BJ (cell line): ENCODE measurements at regions not wholly inside any gene's neighbourhood (a gene's known extent, or its start where the extent isn't known, plus 50 kb on each side); places are given as distances from the start of the nearest gene placed in this dataset.
"Not testable (repeated sequence)": the region's sequence is repeated elsewhere in the genome, so short reads cannot be mapped to it uniquely, and the experiment has no call there.

Experiments used
- CTCF ChIA-PET: fragments of 350-600 bp; formaldehyde crosslinking; extraction: SDS; loops from one replicate; lab custom pipeline; 2021; ENCODE audit warnings: antibody characterized with exemption, inconsistent platforms; lab: Yijun Ruan, JAX
- POLR2A ChIA-PET: fragments of 300-600 bp; sonication (Branson Sonifier 250); formaldehyde crosslinking; extraction: SDS; loops from one replicate; lab custom pipeline; 2021; ENCODE audit warnings: antibody characterized with exemption; lab: Charles Lee
- DNase-seq: peaks from one replicate; pipeline ENCODE4 v3.0.0-alpha.2; 2011; ENCODE audit warnings: low read depth
- H3K27me3 ChIP-seq: 2 replicates; pipeline ENCODE4 v1.6.0; 2011; ENCODE audit warnings: low read length; ENCODE audit not compliant: control insufficient read depth, insufficient read depth
- H3K36me3 ChIP-seq: 2 replicates; pipeline ENCODE4 v1.5.1; 2011; ENCODE audit warnings: low read length; ENCODE audit not compliant: control insufficient read depth, insufficient read depth
- H3K4me3 ChIP-seq: 2 replicates; pipeline ENCODE4 v1.5.1; 2011; ENCODE audit warnings: low read depth, mild to moderate bottlenecking, control low read depth, low read length
- TF ChIP-seq, protein P1 (sequence below): IDR thresholded peaks from 2 replicates; pipeline ENCODE4 v1.5.1; 2011; ENCODE audit warnings: low read depth, mild to moderate bottlenecking, control low read depth, inconsistent platforms, low read length, moderate library complexity; ENCODE audit not compliant: insufficient read depth

DNA sequence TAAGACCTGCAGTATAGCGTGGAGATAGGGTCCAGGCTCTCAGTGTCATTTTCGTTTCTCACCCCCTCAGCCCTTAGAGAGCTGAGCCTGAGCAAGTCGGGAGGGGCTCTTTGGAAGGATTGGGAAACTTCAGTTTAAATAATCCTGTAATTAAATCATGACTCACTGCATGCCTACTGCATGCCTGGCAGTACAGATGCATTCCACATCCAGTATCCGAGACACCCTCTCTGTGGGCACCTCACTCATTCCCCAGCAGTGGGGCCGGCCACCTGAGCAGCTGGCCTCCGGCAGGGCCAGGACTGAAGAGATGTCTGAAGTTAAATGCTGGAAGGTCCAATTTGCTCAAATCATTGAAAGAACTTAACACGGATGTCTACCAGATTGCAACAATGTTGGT is 316.6 kb downstream of the THBS2 start:
- H3K36me3 ChIP-seq: no peaks in the 10 kb centered on the region
- TF ChIP-seq, protein P1, sequence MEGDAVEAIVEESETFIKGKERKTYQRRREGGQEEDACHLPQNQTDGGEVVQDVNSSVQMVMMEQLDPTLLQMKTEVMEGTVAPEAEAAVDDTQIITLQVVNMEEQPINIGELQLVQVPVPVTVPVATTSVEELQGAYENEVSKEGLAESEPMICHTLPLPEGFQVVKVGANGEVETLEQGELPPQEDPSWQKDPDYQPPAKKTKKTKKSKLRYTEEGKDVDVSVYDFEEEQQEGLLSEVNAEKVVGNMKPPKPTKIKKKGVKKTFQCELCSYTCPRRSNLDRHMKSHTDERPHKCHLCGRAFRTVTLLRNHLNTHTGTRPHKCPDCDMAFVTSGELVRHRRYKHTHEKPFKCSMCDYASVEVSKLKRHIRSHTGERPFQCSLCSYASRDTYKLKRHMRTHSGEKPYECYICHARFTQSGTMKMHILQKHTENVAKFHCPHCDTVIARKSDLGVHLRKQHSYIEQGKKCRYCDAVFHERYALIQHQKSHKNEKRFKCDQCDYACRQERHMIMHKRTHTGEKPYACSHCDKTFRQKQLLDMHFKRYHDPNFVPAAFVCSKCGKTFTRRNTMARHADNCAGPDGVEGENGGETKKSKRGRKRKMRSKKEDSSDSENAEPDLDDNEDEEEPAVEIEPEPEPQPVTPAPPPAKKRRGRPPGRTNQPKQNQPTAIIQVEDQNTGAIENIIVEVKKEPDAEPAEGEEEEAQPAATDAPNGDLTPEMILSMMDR: no peak
- POLR2A ChIA-PET: no interaction called here
- CTCF ChIA-PET: interaction anchor here (1.5 kb wide), 1 partner anchor 20 kb away, joined by 4 read pairs; no protein-coding TSS in a partner anchor
- 0 out of 2 replicates have a peak, but pooled peaks cover 1% of the 10 kb centered on the region for H3K27me3 ChIP-seq
- H3K4me3 ChIP-seq: no peak overlapping the region
- no peak for DNase-seq

- Histone ChIP-seq H3K27me3 (0 out of 2 replicates have a peak, but pooled peaks cover 1% of the 10 kb centered on the region), H3K36me3 (no peaks in the 10 kb centered on the region), H3K4me3 (no peak overlapping the region)
- TF ChIP-seq, protein P1: no peak
- DNase-seq: no peak
- CTCF ChIA-PET: interaction anchor here (1.5 kb wide), 1 partner anchor 22 kb away, joined by 4 read pairs; no protein-coding TSS in a partner anchor
- POLR2A ChIA-PET: no interaction called here
These were observed 318.0 kb downstream of the THBS2 start for GRCh38 chr6:168935628-168936010.

DNA sequence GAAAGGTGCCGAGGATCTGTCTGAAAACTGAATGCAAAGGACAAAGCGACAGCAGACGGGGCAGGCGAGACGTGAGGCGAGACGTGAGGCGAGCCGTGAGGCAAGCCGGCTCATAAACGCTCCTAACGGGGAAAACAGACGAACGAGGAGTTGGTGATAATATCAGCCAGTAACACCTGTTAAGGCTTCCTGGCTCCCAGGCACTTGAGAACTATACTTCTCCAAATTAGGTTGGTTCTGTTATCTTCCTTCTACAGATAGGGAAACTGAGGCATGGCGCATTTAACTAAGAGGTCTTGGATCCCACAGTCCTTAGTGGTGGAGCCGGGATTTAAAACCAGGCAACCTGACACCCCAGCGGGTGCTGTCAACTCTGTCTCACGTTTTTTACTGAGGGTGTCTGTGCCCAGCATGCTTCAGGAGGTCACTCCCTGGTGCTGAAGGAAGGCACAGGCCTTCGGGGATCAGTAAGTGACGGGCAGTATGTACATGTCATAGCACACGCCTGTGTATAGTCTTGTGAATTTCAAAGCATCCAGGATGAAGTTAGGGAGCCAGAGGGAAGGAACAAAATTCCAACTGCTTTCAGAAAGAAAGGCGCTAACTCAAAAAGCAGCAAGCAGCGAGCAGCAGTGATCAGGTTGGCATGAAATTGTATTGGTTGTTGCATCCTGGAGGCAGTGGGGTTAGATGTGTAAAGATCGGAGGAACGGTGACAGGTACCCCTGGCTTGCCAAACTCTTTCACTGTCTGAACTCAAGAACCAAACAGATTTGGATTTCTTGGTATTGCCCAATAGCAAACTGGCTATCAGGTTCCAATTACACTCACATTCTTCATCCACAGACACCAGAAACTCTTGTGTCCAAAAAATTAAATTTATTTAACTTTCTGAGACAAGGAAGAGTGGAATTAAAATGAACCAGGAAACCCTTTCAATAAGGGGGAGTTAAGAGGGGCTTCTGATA is 318.7 kb downstream of the THBS2 start:
- no peak for DNase-seq
- TF ChIP-seq, protein P1: no peak
- POLR2A ChIA-PET: no interaction called here
- H3K36me3 ChIP-seq: no peaks in the 10 kb centered on the region
- no peak overlapping the region for H3K4me3 ChIP-seq
- CTCF ChIA-PET: no interaction called here
- 0 out of 2 replicates have a peak, but pooled peaks cover 1% of the 10 kb centered on the region for H3K27me3 ChIP-seq

DNA sequence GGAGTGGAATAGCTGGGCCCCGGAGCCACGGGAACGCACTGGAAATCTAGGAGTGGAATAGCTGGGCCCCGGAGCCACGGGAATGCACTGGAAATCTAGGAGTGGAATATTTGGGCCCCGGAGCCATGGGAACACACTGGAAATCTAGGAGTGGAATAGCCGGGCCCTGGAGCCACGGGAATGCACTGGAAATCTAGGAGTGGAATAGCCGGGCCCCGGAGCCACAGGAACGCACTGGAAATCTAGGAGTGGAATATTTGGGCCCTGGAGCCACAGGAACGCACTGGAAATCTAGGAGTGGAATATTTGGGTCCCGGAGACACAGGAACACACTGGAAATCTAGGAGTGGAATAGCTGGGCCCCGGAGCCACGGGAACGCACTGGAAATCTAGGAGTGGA is 321.5 kb downstream of the THBS2 start:
- H3K4me3 ChIP-seq, DNase-seq, H3K36me3 ChIP-seq, H3K27me3 ChIP-seq, POLR2A ChIA-PET: not testable (repeated sequence)
- CTCF ChIA-PET: interaction anchor here (0.6 kb wide), 1 partner anchor 10 kb away, joined by 3 read pairs; no protein-coding TSS in a partner anchor

- H3K27me3 ChIP-seq, H3K36me3 ChIP-seq, H3K4me3 ChIP-seq, CTCF ChIA-PET, POLR2A ChIA-PET, DNase-seq: not testable (repeated sequence)
These were observed 322.6 kb downstream of the THBS2 start for GRCh38 chr6:168931072-168931471.

DNA sequence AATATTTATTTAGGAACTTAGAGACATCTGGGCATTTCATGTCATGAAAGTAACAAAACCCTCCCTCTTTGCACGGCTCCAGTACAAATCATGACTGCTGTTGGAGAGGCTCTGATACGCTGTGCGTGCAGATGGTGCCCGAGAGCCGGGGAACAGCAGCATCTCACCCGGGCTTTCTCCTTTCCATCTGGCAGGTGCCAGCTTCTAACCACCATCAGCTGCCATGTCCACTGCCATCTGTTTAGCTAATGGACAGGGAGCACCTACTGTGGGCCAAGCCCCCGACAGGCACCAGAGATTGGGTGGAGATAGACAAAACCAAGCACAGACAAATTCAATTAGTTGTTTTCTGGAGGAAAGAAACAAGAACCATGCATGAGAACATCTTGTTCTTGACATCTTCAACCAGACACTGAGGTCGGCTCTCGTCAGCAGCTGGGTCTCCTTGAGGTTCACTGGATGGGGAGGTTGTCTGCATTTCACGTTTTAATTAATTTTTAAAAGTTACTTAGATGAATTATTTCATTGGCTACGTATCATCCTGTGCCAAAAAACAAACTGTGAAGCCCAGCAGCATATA is 323.7 kb downstream of the THBS2 start:
- CTCF ChIA-PET: no interaction called here

More for the DNA sequence above, 323.7 kb downstream of the THBS2 start:
- DNase-seq: no peak
- Histone ChIP-seq H3K36me3 (no peaks in the 10 kb centered on the region), H3K4me3 (no peak overlapping the region), H3K27me3 (no peaks in the 10 kb centered on the region)
- POLR2A ChIA-PET: no interaction called here
- TF ChIP-seq, protein P1: no peak
